Endothelial cell of hepatic sinusoid (primary cell): ENCODE measurements at regions not wholly inside any gene's neighbourhood (a gene's known extent, or its start where the extent isn't known, plus 50 kb on each side); places are given as distances from the start of the nearest gene placed in this dataset.
"Not testable (repeated sequence)": the region's sequence is repeated elsewhere in the genome, so short reads cannot be mapped to it uniquely, and the experiment has no call there.

Source experiments
- in situ Hi-C: cut with HindIII; loops from 2 replicates; pipeline ENCODE4 v1.10.0; 2017; ENCODE audit warnings: low sequenced_read_pairs

- in situ Hi-C loops = no loop called here
Observed at GRCh38 chr16:7871371-7871770, 538.7 kb downstream of the RBFOX1 start.

GRCh38 chr16:7867831-7868230, 535.2 kb downstream of the RBFOX1 start:
- in situ Hi-C loops = no loop called here

GRCh38 chr16:7866144-7866543, 533.5 kb downstream of the RBFOX1 start:
- in situ Hi-C loops = no loop called here

- in situ Hi-C loops = not testable (repeated sequence)
Observed at GRCh38 chr16:7865393-7865792, 532.7 kb downstream of the RBFOX1 start.

- in situ Hi-C loops = no loop called here
Observed at GRCh38 chr16:7861891-7862582, 529.4 kb downstream of the RBFOX1 start.

GRCh38 chr16:7853197-7853596, 520.6 kb downstream of the RBFOX1 start:
- in situ Hi-C loops = no loop called here

- in situ Hi-C loops = no loop called here
Observed at GRCh38 chr16:7849841-7850240, 517.2 kb downstream of the RBFOX1 start.

GRCh38 chr16:7843261-7843660, 510.6 kb downstream of the RBFOX1 start:
- in situ Hi-C loops = no loop called here

- in situ Hi-C loops = no loop called here
Observed at GRCh38 chr16:7839568-7839967, 506.9 kb downstream of the RBFOX1 start.

GRCh38 chr16:7834771-7835431, 502.3 kb downstream of the RBFOX1 start:
- in situ Hi-C loops = no loop called here

- in situ Hi-C loops = no loop called here
Observed at GRCh38 chr16:7820816-7821215, 488.2 kb downstream of the RBFOX1 start.

- in situ Hi-C loops = no loop called here
Observed at GRCh38 chr16:7805686-7806396, 473.2 kb downstream of the RBFOX1 start.

GRCh38 chr16:7804635-7805195, 472.1 kb downstream of the RBFOX1 start:
- in situ Hi-C loops = no loop called here

GRCh38 chr16:7792346-7792745, 459.7 kb downstream of the RBFOX1 start:
- in situ Hi-C loops = no loop called here

GRCh38 chr16:7791028-7791590, 458.5 kb downstream of the RBFOX1 start:
- in situ Hi-C loops = no loop called here

- in situ Hi-C loops = no loop called here
Observed at GRCh38 chr16:7775072-7775488, 442.4 kb downstream of the RBFOX1 start.

- in situ Hi-C loops = no loop called here
Observed at GRCh38 chr16:7772722-7773121, 440.1 kb downstream of the RBFOX1 start.

- in situ Hi-C loops = not testable (repeated sequence)
Observed at GRCh38 chr16:7769091-7769490, 436.4 kb downstream of the RBFOX1 start.

GRCh38 chr16:7765079-7765550, 432.5 kb downstream of the RBFOX1 start:
- in situ Hi-C loops = no loop called here

GRCh38 chr16:7763111-7763510, 430.5 kb downstream of the RBFOX1 start:
- in situ Hi-C loops = no loop called here
